ENCODE measurements at regions not wholly inside any gene's neighbourhood (a gene's known extent, or its start where the extent isn't known, plus 50 kb on each side); places are given as distances from the start of the nearest gene placed in this dataset.
"Not testable (repeated sequence)": the region's sequence is repeated elsewhere in the genome, so short reads cannot be mapped to it uniquely, and the experiment has no call there.

- no peak for DNase-seq
Observed at GRCh38 chrX:87961471-87961870, 443.9 kb downstream of the KLHL4 start.

DNA sequence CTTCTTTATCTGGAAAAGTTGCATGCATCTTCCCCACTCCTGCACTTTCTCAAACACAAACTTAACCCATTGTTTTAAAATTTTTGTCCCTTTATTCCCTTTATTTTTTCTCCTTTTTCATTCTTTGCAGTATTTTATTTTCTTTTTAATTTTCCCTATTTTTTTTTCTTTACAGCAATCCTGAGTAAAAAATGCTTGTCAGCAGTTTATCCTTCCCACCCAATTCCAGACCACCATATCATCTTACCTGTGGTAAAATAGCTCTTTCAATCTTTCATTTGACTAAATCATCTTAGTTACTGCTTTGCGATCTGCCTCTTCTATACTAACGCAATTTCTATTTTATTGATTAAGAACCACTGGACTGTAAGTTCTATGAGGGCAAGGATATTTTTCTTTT, 450.5 kb downstream of the KLHL4 start:
- DNase-seq, result no peak

DNA sequence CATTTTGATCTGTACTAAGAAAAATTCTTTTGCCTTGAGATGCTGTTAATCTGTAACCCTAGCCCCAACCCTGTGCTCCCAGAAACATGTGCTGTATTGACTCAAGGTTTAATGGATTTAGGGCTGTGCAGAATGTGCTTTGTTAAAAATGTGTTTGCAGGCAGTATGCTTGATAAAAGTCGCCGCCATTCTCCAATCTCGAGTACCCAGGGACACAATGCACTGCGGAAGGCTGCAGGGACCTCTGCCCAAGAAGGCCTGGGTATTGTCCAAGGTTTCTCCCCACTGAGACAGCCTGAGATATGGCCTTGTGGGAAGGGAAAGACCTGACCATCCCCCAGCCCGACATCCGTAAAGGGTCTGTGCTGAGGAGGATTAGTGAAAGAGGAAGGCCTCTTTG, 454.5 kb downstream of the KLHL4 start:
- DNase-seq, result not testable (repeated sequence)

GRCh38 chrX:87975365-87975764, 457.8 kb downstream of the KLHL4 start:
- DNase-seq, result no peak

- not testable (repeated sequence) for DNase-seq
Observed at GRCh38 chrX:88007873-88008272, 490.3 kb downstream of the KLHL4 start.

DNA sequence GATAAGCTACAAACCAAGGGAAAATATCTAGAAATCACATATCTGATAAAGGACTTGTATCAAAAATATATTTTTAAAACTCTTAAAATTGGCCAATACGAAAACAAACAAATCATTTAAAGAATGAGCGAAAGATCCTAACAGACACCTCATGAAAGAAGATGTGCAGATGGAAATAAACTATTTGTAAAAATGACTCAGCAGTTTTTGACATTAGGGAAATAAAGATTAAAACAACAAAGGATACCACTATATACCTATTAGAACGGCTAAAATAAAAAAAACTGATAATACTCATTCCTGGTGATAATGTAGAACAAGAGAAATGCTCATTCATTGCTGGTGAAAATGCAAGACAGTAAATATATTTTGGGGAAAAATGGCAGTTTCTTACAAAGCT, 506.4 kb downstream of the KLHL4 start:
- DNase-seq, result no peak

DNA sequence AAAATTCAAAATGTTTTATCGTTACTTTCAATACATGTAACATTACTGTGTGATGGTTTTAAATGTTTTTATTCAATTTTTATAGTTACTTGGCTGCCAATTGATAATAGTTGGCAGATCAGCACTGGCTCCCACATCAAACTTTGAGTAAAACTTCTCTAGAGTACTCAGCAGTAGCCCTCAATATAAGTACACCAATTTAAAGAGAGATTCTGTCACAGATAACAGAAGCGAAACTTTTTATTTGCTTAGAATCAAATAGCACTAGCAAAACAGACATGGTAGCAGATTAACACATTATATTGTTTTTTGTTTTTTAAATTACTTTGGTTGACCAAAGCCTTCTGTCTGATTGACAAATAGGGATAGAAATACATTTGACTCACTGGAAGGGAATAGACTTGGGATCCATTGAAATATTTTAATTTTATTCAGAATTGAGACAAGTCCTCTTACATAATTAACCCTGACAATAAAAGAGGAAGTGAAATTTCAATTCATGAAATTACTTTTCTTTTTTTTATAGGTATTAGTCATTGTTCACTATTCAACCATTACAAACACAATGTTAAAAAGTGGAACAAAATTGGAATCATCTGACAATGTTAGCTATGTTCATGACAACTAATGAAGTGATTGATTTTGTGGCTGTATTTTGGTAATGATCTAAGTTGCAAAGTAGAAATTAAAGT, 554.9 kb downstream of the KLHL4 start:
- DNase-seq, result no peak

- DNase-seq, result no peak
Observed at GRCh38 chrX:88101968-88102367, 584.4 kb downstream of the KLHL4 start.

GRCh38 chrX:88135735-88136134, 611.3 kb upstream of the CPXCR1 start:
- DNase-seq, result no peak

DNA sequence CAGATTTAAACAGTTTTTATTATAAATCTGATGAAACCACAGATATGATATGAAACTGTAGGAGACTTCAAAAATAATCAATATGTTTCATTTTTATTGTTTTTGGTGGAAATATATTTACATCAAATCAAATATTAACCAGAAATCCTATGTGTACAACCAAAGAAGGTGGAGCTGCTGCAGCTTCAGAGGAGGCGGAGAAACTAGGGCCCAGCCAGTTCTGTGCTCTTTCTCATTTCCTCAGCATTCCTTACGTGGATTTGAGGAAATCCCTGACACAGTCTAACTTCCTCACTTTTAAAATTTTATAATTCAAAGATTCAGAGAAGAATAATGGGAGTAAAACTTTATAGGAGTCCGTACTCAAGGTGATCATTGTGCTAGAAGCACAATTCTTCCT, 610.7 kb upstream of the CPXCR1 start:
- no peak for DNase-seq

GRCh38 chrX:88146577-88146976, 600.4 kb upstream of the CPXCR1 start:
- no peak for DNase-seq

GRCh38 chrX:88170553-88170952, 576.5 kb upstream of the CPXCR1 start:
- no peak for DNase-seq

- not testable (repeated sequence) for DNase-seq
Observed at GRCh38 chrX:88173932-88174440, 573.0 kb upstream of the CPXCR1 start.

- no peak for DNase-seq
Observed at GRCh38 chrX:88202149-88202548, 544.9 kb upstream of the CPXCR1 start.

- no peak for DNase-seq
Observed at GRCh38 chrX:88244066-88244465, 503.0 kb upstream of the CPXCR1 start.

GRCh38 chrX:88284844-88285243, 462.2 kb upstream of the CPXCR1 start:
- no peak for DNase-seq

- not testable (repeated sequence) for DNase-seq
Observed at GRCh38 chrX:88313972-88314371, 433.1 kb upstream of the CPXCR1 start.

DNA sequence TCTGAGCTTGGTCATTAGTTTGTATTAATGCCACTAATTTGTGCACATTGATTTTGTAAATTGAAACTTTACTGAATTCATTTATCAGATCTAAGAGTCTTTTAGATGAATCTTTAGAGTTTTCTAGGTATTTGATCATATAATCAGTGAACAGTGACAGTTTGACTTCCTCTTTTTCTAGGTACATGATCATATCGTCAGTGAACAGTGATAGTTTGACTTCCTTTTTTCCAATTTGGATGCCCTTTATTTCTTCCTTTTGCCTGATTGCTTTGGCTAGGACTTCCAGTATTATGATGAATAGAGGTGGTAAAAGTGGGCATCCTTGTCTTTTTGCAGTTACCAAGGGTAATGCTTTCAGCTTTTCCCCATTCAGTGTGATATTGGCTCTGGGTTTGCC, 421.4 kb upstream of the CPXCR1 start:
- no peak for DNase-seq

GRCh38 chrX:88355252-88355651, 391.8 kb upstream of the CPXCR1 start:
- no peak for DNase-seq

GRCh38 chrX:88366314-88366713, 380.7 kb upstream of the CPXCR1 start:
- no peak for DNase-seq

DNA sequence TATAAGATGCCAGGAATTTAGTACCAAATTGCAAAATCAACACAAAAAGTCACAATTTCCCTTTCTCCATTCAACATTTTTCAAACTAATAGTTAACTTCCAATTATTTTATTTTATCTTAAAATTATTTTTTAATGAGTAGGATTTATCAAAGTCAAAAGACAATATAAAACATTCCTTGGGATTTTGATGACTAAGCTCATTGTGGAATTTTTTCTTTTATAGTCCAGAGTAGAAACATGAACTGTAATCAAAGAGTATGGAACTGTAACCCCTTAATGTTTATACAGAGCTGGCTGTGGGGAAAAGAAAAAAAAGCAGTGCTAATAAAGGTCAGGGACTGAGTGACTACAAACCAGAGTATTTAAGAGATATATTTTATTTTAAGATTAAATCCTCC, 368.6 kb upstream of the CPXCR1 start:
- no peak for DNase-seq

GRCh38 chrX:88397551-88397950, 349.5 kb upstream of the CPXCR1 start:
- DNase-seq, result no peak

GRCh38 chrX:88416002-88416401, 331.0 kb upstream of the CPXCR1 start:
- no peak for DNase-seq

DNA sequence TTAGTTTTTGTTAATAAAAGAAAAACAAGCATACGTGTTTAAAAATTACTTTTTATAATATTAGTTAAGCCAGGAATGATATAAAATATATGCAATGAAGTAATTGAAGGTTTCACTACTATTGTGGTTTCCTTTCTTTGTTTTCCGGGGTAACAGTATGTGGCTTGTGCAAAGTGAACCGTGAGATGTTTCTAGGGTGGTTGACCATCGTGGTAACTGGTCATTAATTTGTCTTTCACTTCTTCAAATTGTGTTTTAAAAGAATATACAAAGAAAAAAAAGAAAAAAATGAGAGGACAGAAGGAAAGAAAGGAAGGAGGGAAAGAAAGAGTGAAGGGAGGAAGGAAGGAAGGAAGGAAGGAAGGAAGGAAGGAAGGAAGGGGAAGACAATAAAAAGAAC, 330.1 kb upstream of the CPXCR1 start:
- no peak for DNase-seq

- DNase-seq, result no peak
Observed at GRCh38 chrX:88424071-88424470, 323.0 kb upstream of the CPXCR1 start.
